HS-5 (cell line): ENCODE measurements at regions not wholly inside any gene's neighbourhood (a gene's known extent, or its start where the extent isn't known, plus 50 kb on each side); places are given as distances from the start of the nearest gene placed in this dataset.
"Not testable (repeated sequence)": the region's sequence is repeated elsewhere in the genome, so short reads cannot be mapped to it uniquely, and the experiment has no call there.

Experiments used
- DNase-seq: peaks from one replicate; pipeline ENCODE4 v3.0.0-alpha.2; 2012; ENCODE audit warnings: low read depth

DNA sequence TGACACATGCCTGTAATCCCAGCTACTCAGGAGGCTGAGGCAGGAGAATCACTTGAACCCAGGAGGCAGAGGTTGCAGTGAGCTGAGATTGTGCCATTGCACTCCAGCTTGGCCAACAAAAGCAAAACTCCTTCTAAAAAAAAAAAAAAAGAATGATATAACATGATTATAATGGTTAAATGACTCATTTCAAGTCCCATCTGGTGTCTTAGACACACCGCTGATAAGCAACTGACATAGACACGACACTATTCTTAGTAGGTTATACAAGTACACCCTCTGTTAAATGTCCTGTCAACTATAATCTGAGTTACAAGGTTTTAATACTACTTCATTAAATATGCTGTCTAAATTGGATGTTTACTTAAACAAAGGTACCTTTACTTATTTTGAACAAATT, 405.3 kb upstream of the CLINT1 start:
- no peak for DNase-seq

DNA sequence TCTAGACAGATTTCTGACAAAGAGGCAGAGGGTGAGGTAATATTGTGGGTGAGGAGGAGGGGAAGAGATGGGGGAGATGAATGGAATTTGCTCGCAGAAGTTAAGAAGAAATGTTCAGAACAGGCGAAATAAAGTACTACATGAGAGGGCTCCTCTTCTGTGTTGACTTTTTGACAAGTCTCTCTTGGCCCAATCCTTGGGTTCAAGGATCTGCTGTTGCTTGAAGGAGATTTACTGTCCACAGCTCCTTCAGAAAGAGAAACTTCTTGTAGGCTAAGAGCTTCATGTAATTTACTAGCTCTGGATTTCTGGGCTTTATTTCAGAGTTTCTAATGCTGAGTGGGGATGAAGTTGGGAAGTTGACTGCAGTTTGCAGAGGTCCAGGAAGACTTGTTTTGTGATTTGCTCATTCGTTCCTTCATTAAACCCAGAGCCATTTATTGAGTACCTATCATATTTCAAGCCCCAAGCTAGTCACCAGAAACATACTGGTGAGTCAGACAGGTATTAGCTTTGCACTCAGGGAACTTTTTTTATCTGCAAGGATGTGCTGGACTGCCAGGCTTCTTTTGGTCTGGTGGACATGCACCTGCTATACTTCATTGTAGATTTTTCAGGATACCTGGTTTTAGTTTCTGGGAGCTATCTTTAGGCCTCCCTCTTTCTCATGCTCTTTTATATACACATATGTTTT, 402.9 kb upstream of the CLINT1 start:
- DNase-seq, result no peak

DNA sequence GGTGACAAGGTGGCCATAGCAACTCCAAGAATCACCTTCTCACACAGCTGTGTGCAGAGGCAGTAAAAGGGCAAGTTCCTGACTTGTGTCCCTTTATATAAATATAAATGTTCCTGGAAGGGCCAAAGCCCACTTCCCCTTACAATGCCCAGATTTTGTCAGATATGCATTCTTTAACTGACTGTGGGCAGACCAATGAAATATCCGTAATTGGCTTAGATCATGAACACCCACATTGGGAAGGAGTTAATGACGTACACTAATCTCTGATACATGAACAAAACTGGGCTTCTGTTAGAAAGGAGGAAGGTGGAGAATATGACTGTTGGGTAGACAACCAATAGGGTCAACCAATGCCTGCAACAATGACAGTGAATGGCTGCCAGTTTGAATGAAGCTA, 397.2 kb upstream of the CLINT1 start:
- DNase-seq, result no peak

DNA sequence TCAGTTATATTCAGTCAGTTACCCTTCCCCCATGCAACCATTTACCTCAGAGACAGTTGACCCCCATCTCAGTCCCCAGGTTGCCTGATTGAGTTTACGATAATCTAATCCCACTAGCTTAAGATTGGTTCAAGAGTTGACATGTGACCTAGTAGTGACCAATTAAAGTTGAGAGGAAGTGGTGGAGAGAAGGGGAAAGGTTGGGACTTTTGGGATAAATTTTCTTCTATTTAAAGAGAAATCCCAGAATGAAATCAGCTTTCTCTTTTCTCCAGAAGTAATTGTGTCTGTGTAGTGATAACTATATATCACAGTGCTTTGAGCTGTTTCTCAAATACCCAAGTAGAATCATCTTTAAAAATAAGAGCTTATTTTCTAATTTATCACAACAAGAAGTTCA, 396.7 kb upstream of the CLINT1 start:
- no peak for DNase-seq

DNA sequence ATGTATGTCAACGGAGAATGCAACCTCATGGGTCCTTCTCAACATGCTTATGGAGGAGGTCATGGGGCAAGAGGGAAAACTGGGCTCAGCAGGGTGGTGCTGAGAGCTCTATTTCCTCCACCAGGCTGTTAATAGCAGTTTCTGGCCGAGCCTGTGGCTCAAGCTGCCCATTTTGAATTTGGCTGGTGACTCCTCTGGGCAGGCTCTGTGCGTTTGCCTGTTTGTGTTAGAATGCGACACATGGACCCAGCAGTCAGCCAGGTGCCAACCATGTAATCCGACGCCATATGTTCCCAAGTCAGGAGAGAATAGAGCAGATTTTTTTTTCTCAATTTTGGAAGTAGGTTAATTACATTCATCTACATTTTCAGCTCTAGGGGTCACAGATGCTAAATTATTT, 387.7 kb upstream of the CLINT1 start:
- DNase-seq, result no peak

DNA sequence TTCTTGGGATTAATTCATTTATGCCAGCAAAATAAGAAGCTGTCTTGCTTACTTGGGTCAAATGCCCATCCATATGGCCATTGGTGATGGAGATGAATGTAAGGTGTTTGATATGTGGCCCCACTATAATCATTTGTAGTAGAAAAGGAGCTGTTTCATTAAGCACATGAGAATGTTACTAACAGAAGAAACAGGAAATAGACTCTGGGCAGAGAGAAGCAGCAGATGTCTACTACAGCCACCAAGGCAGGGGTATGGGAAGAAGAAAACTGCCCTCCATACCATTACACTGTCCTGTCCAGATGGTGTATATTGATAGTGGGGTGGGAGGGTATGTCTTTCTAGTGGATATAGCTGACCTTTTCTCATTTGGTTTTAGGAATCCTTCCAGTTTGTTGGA, 386.6 kb upstream of the CLINT1 start:
- DNase-seq, result no peak

DNA sequence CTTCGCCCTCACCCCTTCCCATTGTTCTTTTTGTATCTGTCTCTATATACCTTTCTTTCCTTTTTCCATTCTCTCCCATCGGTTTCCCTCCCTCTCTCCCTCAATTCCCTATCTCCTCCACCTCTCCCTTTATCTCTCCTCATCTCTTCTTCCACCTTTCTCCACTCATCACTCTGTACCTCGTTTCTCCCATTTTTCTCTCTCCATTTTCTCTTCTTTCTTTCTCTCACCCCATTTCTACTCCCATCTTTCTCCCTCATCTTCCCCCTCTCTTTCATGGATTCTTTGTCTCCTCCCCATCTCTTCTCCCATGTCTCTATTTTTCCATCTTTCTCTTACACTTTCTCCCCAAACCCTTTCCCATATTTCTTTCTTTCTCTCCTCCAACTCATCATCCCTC, 385.9 kb upstream of the CLINT1 start:
- no peak for DNase-seq

DNA sequence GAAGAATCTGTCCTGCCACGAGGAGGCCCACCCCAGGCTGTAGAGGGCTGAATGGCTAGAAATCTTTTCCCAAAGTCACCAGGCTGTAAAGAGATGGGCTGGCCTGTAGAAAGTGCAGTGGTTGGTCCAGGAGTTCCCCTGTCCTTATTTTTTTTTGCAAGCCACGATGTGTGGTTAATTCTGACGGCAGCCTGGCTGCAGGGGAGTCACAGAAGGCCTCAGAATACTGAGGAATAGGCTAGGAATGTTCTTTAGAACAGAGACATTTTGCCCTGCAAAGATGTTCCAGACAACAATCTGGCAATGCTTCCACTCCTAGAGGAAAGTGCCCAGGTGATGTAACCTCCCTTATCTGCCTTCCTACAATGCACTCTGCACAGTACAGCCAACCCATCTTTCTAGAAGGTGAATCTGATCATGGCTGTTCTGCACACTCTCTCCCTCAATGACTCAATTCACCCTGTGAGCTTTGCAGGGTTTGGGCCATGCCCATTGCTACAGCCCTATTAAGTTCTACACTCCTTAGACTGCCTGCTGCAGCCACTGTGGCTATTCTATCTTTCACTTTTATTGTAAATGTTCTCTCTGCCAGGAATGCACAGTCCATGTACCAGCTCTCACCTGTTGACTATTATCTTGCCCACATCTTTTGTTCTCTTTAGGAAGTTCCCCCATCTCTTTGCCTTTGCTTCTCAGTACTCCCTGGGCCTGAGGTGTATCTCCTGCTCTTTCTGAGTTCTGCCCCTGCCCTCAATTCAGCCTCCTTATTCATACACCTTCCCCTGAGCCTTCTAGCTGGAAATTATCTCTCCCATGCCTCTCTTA, 377.8 kb upstream of the CLINT1 start:
- no peak for DNase-seq

DNA sequence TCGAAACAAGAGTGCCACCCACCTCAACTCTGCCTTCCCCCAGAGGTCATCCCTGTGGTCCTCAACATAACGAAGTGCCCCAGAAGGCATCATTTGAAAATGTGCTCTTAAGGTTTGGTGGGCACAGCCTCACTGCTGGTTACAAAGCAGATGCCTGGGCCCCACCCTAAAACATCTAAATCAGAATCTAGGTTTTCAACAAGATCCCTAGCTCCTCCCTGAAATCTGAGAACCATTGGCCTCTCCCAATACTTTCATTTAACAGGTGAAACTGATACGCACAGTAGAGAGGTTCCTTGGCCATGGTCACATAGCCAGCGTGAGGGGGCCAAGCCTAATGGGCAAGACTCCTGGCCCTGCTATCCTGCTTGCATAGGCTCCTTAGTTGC, 376.2 kb upstream of the CLINT1 start:
- DNase-seq, result no peak

DNA sequence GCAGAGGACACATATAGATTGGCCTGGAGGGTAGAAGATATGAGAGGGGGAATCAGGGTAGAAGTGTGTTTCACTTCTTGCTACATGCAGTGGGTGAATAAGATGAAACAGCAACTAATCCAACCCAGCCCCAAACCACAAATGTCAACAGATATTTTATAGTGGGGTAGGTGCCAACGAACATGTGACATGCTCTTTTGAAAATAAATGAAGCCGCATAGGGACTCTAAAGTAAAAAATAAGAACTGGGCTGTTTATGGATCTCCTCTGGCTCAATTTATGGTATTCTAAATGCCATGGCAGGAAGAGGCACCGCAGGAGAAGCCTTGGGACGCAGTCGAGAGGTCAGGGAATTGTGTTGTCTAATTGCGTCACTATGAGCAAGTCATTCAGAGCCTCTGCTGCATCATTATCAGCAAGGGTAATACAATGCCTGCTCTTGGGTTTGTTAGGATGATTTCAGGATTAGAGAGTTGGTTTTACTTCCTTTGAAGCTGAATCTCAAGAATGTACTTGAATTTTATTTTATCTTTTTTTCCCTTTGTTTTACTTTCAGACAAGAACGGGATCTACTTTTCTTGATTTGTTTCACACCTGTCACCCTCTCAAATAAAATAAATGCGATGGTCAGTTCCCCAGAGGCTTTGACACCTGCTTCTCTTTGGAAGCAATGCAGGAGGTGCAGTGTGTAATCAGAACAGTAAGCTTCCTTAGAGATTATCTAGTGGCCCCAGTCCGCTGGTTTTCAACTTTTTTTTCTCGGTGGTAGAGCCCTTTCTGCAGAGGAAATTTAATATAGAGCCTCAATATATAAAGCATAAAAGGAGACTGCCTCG, 375.6 kb upstream of the CLINT1 start:
- no peak for DNase-seq

DNA sequence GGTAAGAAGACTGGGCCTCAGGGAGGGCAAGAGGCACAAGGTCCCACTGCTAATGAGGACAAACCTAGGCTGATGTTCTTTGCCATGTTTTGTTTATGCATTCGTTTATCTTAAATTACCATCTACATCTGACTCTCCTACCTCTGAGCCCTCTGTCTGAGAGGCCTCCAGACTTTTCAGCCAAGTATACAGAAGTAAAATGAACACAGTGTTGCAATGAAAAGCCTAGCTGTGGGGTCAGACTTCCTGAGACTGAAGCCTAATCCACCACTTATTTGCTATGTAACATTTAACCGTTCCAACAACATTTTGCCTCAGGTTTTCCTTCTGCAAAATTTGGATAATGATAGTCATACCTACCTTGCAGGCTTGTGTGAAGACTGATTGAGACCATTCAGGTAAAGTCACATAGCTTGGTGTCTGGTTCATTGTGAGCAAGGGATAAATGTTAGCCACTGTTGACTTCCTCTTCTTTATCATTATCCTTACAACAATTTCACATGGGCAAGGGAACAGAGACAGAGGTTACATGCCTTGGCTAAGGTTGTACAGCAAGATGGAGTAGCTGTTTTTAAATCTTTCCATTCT, 374.9 kb upstream of the CLINT1 start:
- no peak for DNase-seq

DNA sequence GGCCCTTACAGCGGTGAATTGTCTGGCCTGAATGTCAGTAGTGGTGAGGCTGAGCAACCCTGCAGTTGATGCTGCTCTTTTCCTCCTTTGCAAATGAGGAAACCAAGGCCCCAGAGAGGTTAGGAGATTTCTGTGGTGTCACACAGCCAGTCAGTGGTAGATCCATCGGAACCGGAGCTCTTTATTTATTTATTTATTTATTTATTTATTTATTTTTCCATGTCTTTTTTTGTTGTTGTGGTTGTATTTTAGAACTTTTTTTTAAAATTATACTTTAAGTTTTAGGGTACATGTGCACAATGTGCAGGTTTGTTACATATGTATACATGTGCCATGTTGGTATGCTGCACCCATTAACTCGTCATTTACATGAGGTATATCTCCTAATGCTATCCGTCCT, 368.4 kb upstream of the CLINT1 start:
- not testable (repeated sequence) for DNase-seq

DNA sequence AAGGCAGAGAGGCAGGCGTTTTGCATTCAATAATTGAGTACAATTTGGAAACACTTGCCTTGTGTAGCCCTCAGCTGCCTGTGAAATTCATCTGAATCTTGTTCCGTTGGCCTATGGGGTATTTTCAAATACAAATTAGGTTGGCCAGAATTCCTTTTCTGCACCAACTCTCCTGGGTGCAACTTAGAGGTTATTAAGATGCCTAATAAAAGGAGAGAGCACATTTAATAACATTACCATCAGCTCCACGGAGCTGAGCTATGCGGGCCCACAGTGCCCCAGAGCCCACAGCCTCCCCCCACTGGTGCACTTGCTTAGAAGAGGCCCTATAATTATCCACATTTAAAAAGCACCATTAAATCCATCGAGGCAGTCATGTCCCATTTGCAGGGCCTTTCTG, 367.6 kb upstream of the CLINT1 start:
- DNase-seq, result no peak

DNA sequence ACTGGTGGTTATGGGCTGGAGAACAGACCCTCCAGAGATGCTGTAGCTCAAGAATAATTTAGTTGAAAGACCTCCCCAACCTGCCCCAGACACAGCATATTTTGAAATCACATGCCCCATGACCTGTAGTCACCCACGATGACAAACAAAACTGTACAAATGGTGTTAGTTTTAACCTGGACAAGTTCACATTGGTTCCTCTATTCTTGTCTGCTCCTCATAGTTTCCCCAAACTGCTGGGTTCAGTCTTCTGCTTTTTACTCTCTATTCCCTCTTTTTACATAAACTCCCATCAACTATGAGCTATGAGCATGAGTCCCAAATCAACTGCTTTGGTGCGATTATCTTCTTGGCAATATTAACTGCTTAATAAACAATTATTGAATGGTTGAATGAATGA, 365.3 kb upstream of the CLINT1 start:
- no peak for DNase-seq

DNA sequence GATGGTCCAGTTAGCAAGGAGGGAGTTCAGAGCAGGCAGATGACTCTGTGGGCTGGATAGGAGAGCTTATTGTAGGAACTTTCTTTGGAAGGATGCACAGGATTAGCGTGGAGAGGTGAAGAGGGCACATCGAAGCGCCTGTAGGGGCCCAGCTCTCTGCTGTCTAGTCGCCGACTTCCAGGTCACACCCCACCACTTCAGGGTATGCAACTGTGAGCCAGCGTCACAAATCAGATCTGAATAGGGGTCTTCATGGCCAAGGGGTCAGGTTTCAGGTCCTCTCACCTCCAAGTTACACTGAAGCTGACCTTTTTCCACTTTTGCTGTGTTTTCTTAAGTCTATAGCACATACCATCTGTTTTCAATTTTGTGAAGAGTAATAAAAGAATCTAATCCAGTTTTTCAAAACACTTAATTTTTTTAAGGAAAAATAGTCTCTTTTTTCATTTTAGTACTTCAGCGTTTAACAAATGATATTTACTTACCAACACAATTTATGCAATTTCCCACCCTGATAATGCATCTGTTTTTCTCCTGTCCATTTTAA, 364.2 kb upstream of the CLINT1 start:
- DNase-seq, result no peak

DNA sequence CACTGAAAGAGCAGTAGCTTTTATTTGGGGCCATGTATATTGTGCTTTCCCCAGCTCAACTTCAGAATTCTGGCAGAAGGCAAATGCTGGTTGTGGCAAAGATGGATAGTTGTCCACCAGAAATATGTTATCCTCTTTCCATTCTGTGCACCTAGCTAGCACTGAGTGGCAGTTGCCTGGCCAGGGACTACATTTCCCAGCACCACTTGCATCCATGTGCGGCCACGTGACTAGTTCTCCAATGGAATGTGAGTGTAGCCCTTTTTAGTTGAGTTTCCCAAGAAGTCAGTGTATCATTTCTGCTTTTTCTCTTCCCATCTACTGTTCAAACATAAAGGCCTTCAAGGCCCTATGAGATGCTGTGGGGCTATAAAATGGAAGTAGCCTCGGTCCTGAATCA, 354.0 kb upstream of the CLINT1 start:
- no peak for DNase-seq

DNA sequence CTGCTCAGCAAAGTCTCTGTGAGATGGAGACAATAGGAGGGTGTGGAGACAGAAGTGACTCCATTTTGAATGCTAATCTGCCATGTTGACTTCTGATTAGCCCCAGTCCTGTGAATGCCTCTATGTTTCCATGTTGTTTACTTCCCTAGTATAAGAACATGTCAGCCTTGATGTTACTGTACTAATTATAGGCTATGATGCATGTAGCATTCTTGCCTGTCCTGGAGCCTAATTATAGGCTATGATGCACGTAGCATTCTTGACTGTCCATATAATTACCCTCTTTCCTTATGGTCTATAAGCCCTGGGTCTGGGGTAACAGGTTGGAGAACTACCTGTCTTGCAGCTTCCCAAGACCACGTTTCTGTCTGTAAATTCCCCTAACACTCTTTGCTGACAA, 353.3 kb upstream of the CLINT1 start:
- no peak for DNase-seq

DNA sequence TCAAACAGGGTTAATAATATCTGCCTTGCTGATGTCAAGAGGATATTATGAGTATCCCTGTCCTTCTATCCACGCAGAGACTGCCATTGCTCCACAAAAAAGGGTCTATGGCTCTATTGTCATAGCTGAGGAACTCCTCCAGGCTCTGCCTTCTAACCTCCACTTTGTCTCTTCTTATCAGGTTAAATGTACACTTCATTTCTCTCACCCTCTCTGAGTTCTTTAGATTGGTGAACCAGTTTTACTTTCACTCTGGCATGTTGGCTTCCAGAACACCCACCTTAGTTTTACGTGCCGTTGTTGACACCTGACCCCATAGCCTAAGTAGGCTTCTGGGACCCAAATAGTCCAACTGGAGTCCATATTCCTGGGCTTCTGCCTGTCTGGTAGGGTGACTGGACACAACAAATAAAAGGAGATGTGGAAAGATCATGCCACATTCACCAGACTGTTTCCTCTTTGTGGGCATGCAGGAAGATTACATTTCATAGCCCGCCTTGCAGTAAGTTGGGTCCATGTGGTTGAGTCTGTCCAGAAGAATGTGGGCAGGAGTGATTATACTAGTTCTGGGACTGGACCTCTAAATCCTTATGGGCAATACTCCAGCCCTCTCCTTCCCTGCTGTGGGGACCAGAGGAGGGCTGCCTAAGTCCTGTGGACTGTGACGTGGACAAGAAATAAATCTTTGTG, 350.4 kb upstream of the CLINT1 start:
- DNase-seq, result no peak

DNA sequence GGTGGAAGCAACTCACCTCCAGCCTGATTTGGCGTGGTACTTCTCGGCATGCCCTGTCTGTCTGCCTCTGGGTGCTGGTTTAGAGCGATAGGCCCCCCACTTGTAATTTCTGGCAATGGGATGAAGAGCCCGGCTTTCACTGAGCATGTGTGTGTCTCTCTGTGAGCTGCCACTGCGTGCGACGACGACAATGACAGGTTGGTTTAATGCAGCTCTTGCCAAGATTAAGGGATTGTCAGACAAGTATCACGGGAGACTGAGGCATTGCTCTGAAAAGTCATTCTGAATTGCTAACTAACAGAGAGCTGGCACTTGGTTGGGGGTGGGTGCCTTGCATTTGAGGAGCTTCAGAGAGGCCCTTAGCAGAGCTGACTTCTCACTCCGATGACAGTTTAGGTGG, 348.8 kb upstream of the CLINT1 start:
- no peak for DNase-seq

DNA sequence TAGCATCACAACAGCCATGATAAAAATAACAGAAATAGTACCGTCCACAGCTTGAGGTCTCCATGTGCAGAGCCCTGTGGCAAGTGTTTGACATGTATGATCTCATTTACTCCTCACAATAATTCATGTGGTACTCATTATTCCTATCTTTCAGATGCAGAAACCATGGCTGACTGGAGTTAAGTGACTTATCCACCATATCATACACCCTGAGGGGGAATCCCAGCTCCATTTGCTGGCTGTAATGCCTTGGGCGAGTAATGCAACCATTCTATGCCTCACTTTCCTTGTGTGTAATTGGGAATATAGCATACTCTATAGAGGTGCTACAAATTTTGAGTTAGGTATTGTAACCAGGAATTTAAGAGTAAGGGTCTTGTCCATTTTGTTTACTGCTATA, 347.0 kb upstream of the CLINT1 start:
- DNase-seq, result no peak

DNA sequence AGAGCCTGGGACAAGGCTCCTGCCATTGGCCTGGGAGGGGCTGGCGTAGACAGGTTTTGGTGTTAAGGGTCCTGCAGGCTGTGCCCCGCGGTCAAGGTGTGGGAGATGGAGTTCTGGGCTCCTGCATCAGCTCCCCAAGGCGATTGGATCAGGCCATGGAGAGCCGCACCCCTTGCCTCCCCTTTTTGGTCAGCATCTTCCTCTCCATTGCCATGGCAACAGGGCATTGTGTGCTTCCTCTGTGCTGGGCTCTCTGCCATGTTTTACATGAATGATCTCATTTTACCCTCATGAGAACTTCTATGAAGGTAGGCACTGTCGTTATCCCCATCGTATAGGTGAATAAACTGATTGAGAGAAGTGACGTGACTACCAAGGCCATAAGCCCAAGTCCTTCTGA, 344.3 kb upstream of the CLINT1 start:
- no peak for DNase-seq

DNA sequence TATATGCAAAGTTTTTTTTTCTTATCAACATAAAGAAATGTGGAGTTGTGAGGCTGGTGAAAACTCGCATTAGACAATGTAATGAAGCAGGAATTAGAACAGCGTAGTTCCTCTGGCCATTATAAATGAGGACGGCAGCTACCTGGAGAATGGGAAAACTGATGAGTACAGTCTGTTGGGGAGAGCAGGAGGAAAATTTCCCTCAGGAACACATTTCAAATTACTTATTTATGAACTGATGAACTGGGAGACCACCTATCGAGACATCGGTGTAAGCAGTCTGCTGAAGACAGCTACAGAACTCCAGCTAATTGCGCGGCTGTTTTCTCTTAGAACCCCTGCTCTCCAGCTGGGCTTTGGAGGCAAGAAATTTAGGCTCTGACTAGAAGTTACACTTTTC, 343.9 kb upstream of the CLINT1 start:
- no peak for DNase-seq
